ENCODE measurements at regions not wholly inside any gene's neighbourhood (a gene's known extent, or its start where the extent isn't known, plus 50 kb on each side); places are given as distances from the start of the nearest gene placed in this dataset.

GRCh38 chr11:62073061-62073460, 50.8 kb upstream of the INCENP start:
- no peak for DNase-seq (ENCODE audit: low read depth in 2 of 2, low spot score in 1 of 2)

GRCh38 chr11:62071408-62071807, 52.4 kb upstream of the INCENP start:
- no peak for DNase-seq (ENCODE audit: low read depth in 2 of 2, low spot score in 1 of 2)

DNA sequence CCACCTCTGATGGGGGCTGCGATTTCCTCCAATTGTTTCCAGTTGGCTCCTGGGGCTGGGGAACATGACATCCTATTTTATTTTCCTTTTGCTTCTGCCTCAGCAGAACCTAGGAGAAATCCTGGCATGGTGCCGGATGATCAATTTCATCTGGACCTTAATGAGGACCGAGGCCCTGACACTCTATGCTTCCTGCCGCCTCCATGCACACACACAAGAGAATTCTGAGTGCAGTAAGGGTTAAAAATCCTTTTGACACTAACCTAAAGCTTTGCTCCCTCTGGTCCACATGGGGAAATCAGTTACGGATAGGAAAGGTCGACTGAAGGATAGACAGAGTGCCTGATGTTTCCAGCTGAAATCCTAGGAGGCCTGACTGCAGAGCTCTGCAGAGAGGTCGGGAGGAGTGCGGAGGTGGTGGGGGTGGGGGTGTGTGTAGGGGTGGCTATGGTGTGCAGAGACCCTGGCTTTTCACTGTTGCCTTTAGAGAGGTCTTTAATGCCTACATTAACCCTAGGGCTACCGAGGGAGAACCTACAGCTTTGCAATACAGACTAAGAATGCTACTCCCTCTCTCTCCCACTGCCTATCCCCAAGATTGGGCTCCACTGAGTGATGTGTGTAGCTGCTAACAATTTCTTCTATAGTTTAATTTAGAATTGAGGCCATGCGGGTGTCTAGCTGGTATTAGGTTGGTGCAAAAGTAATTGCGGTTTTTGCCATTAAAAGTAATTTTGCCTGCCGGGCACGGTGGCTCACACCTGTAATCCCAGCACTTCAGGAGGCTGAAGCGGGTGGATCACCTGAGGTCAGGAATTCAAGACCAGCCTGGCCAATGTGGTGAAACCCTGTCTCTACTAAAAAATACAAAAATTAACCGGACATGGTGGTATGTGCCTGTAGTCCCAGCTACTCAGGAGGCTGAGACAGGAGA, 53.6 kb upstream of the INCENP start:
- no peak for DNase-seq (ENCODE audit: low read depth in 2 of 2, low spot score in 1 of 2)

- no peak for DNase-seq (ENCODE audit: low read depth in 2 of 2, low spot score in 1 of 2)
These were observed 54.4 kb upstream of the INCENP start for GRCh38 chr11:62069374-62069773.

- no peak for DNase-seq (ENCODE audit: low read depth in 2 of 2, low spot score in 1 of 2)
These were observed 55.1 kb upstream of the INCENP start for GRCh38 chr11:62068730-62069129.

DNA sequence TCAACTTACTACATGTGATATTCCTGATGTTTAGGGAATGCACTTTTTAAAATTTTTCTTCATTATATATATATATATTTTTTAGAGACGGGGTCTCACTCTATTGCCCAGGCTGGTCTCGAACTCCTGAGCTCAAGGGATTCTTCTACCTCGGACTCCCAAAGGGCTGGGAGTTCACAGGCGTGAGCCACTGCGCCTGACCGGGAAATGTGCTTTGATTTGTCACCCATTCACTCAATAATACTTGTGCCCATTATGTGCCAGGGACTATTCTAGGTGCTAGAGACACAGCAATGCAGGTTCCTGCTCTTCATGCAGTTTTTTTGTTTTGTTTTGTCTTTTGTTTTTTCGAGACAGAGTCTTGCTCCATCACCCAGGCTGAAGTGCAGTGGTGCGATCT, 56.1 kb upstream of the INCENP start:
- no peak for DNase-seq (ENCODE audit: low read depth in 2 of 2, low spot score in 1 of 2)

- DNase-seq (ENCODE audit: low read depth in 2 of 2, low spot score in 1 of 2), result no peak
These were observed 59.6 kb upstream of the INCENP start for GRCh38 chr11:62064221-62064620.

DNA sequence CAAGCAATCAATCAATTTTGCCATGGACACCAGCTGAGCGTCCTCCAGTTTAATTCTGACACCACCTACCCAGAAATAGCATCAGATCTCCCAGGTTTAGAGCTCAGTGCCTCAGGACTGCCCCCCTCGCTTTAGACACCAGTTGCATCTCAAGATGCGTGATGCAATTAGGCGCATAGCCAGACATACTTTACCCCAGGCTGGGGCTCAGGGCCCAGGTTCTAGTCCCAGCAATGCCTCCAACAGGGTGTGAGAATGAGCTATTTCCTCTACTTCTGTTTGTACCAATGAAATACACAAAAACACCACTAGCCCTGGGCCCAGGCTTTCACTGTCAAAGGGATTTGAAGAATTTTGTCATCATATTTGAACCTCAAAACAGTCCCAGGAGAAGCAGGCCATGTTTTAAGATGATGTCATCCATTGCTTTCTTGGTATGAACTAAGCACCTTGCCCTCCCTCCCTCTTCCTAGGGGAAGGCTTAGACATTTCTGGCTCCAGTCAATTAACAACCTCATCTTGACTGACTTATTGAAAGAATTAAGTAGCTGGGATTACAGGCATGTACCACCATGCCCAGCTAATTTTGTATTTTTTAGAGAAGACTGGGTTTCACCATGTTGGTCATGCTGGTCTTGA, 61.5 kb upstream of the INCENP start:
- DNase-seq (ENCODE audit: low read depth in 2 of 2, low spot score in 1 of 2), result no peak

DNA sequence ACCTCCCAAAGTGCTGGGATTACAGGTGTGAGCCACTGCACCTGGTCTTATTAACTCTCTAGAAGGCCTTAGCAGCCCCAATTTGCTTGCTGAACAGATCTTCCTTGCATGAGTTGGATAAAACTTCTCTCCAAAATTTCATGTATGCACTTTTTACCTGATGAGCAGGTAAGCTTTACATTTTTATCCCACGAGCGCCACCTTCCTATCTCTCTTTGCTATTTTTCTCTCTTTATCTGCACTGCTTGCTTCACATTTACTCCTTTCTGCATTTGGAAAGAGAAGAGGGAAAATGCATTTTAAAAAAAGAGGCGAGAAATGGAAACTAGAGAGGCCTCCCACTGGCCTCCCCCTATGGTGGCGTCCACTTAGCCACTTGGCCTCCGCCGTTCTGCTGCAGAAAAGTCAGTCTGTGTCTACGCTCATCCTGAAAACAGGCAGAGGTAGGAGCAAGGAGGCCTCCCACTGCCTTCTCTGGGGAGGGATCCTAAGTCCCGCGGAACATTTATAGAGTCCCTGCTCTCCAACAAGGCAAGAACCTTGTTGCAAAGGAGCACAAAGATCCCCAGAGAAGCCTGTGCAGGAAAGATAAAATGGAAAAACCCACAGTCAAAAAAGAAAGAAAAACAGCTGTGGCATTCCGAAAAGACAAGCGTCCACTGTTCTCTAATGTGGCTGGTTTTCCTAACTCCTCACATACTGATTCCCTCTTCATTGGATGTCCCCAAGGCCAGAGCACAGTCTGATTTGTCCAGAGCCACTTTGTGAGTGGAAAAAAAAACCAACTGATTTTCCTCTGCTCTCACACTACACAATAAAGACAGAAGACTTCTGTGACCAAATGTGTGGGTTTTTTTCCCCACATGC, 62.2 kb upstream of the INCENP start:
- no peak for DNase-seq (ENCODE audit: low read depth in 2 of 2, low spot score in 1 of 2)

- no peak for DNase-seq (ENCODE audit: low read depth in 2 of 2, low spot score in 1 of 2)
These were observed 66.7 kb upstream of the INCENP start for GRCh38 chr11:62057069-62057468.

- no peak for DNase-seq (ENCODE audit: low read depth in 2 of 2, low spot score in 1 of 2)
These were observed 67.8 kb upstream of the INCENP start for GRCh38 chr11:62055970-62056369.

GRCh38 chr11:62054484-62055121, 69.2 kb upstream of the INCENP start:
- DNase-seq (ENCODE audit: low read depth in 2 of 2, low spot score in 1 of 2), result no peak

- DNase-seq (ENCODE audit: low read depth in 2 of 2, low spot score in 1 of 2), result no peak
These were observed 69.7 kb upstream of the INCENP start for GRCh38 chr11:62054081-62054480.

DNA sequence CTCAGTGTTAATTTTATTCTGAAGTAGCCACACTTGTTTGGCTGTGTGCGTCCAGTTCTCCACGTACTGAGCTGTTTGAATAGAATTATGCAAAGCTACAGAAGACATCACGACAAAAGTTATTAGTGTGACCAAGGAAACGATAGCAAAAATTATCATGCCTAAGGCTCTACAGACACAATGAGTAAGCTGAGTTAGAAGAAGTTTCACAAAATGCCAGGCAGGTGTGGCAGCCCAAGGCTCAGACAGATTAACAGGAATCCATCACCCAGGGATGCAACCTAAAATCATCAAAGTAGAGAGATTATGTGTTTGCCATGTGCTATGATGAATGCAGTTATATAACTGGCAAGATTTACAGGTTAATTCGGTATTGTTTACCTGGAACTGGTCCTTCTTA, 73.1 kb upstream of the INCENP start:
- no peak for DNase-seq (ENCODE audit: low read depth in 2 of 2, low spot score in 1 of 2)

DNA sequence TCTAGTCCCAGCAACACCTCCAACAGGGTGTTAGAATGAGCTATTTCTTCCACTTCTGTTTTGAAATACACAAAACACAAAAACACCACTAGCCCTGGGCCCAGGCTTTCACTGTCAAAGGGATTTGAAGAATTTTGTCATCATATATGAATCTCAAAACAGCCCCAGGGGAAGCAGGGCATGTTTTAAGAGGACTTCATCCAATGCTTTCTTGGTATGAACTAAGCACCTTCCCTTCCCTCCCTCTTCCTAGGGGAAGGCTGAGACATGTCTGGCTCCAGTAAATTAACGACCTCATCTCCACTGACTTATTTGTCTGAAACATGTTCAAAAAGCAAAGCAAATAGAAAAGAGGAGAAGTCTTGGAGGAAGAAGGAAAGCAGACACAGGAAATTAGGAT, 75.7 kb upstream of the INCENP start:
- no peak for DNase-seq (ENCODE audit: low read depth in 2 of 2, low spot score in 1 of 2)

GRCh38 chr11:62046568-62047100, 77.2 kb upstream of the INCENP start:
- DNase-seq (ENCODE audit: low read depth in 2 of 2, low spot score in 1 of 2), result no peak

DNA sequence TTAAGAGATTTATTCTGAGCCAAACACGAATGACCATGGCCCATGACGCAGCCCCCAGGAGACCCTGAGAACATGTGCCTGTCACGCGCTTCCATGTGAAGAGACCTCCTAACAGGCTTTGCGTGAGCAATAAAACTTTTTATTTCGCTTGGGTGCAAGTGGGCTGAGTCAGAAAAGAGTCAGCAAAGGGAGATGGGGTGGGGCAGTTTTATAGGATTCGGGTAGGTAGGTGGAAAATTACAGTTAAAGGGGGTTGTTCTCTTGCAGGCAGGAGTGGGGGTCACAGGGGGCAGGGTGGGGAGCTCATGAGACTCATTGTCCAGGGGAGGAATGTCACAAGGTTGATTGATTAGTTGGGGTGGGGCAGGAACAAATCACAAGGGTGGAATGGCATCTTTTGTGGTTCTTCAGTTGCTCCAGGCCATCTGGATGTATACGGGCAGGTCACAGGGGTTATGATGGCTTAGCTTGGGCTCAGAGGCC, 77.2 kb upstream of the FTH1 start:
- no peak for DNase-seq (ENCODE audit: low read depth in 2 of 2, low spot score in 1 of 2)

DNA sequence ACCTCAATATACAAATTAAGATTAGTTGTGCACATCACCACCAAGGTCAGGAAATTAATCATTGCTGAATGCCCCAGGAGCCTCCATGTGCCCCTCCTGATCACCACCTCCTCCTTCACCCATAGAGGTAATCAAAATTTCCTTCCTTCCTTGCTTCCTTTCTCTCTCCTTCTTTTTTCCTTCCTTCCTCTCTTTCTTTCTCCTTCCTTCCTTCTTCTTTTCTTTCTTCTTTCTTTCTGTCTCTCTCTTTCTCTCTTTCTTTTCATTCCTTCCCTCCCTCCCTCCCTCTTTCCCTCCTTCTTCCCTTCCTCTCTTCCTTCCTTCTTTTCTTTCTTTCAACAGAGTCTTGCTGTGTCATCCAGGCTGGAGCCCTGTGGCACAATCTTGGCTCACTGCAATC, 67.9 kb upstream of the FTH1 start:
- DNase-seq (ENCODE audit: low read depth in 2 of 2, low spot score in 1 of 2), result no peak

GRCh38 chr11:62034036-62034338, 66.6 kb upstream of the FTH1 start:
- DNase-seq (ENCODE audit: low read depth in 2 of 2, low spot score in 1 of 2), result no peak

GRCh38 chr11:62033191-62034035, 66.0 kb upstream of the FTH1 start:
- DNase-seq (ENCODE audit: low read depth in 2 of 2, low spot score in 1 of 2), result no peak
